Activated CD8-positive, alpha-beta memory T cell treated with anti-CD3 and anti-CD28 coated beads for 36 hours (primary cell): ENCODE measurements at regions not wholly inside any gene's neighbourhood (a gene's known extent, or its start where the extent isn't known, plus 50 kb on each side); places are given as distances from the start of the nearest gene placed in this dataset.
"Not testable (repeated sequence)": the region's sequence is repeated elsewhere in the genome, so short reads cannot be mapped to it uniquely, and the experiment has no call there.

Source experiments
- CTCF ChIA-PET: fragments of 350-600 bp; sonication (Branson Sonifier 250); formaldehyde crosslinking; loops from one replicate; lab custom pipeline; 2021; ENCODE audit warnings: antibody characterized with exemption; lab: Charles Lee
- POLR2A ChIA-PET: fragments of 350-600 bp; sonication (Branson Sonifier 250); formaldehyde crosslinking; loops from one replicate; lab custom pipeline; 2021; ENCODE audit warnings: antibody characterized with exemption; lab: Charles Lee

- CTCF ChIA-PET: no interaction called here
- POLR2A ChIA-PET: no interaction called here
Observed at GRCh38 chr5:85921590-85921989, 696.2 kb upstream of the COX7C start.

GRCh38 chr5:85927632-85928031, 690.1 kb upstream of the COX7C start:
- CTCF ChIA-PET: no interaction called here
- POLR2A ChIA-PET: no interaction called here

- POLR2A ChIA-PET: no interaction called here
- CTCF ChIA-PET: no interaction called here
Observed at GRCh38 chr5:85929713-85930112, 688.0 kb upstream of the COX7C start.

- CTCF ChIA-PET: no interaction called here
- POLR2A ChIA-PET: no interaction called here
Observed at GRCh38 chr5:85931220-85931619, 686.5 kb upstream of the COX7C start.

GRCh38 chr5:85938201-85938600, 679.5 kb upstream of the COX7C start:
- POLR2A ChIA-PET: no interaction called here
- CTCF ChIA-PET: no interaction called here

- POLR2A ChIA-PET: no interaction called here
Observed at GRCh38 chr5:85951707-85952210, 666.0 kb upstream of the COX7C start.

GRCh38 chr5:85952680-85953079, 665.1 kb upstream of the COX7C start:
- ChIA-PET POLR2A (no interaction called here), CTCF (no interaction called here)

More at GRCh38 chr5:85951707-85952210, 666.0 kb upstream of the COX7C start:
- CTCF ChIA-PET: no interaction called here

GRCh38 chr5:85967681-85968080, 650.1 kb upstream of the COX7C start:
- ChIA-PET CTCF (no interaction called here), POLR2A (no interaction called here)

- POLR2A ChIA-PET: no interaction called here
- CTCF ChIA-PET: no interaction called here
Observed at GRCh38 chr5:85972539-85972938, 645.2 kb upstream of the COX7C start.

GRCh38 chr5:85985167-85985566, 632.6 kb upstream of the COX7C start:
- POLR2A ChIA-PET: no interaction called here
- CTCF ChIA-PET: no interaction called here

- ChIA-PET CTCF (no interaction called here), POLR2A (no interaction called here)
Observed at GRCh38 chr5:85990998-85991397, 626.7 kb upstream of the COX7C start.

- POLR2A ChIA-PET, CTCF ChIA-PET: not testable (repeated sequence)
Observed at GRCh38 chr5:85994653-85995052, 623.1 kb upstream of the COX7C start.

- POLR2A ChIA-PET: no interaction called here
- CTCF ChIA-PET: no interaction called here
Observed at GRCh38 chr5:85998656-85999055, 619.1 kb upstream of the COX7C start.

- ChIA-PET POLR2A (no interaction called here), CTCF (no interaction called here)
Observed at GRCh38 chr5:86008293-86008692, 609.4 kb upstream of the COX7C start.

- ChIA-PET CTCF (no interaction called here), POLR2A (no interaction called here)
Observed at GRCh38 chr5:86008704-86009103, 609.0 kb upstream of the COX7C start.

GRCh38 chr5:86011937-86012336, 605.8 kb upstream of the COX7C start:
- POLR2A ChIA-PET: no interaction called here

GRCh38 chr5:86029308-86029707, 588.4 kb upstream of the COX7C start:
- CTCF ChIA-PET: no interaction called here
- POLR2A ChIA-PET: no interaction called here

More at GRCh38 chr5:86011937-86012336, 605.8 kb upstream of the COX7C start:
- CTCF ChIA-PET: no interaction called here

GRCh38 chr5:86030753-86031152, 587.0 kb upstream of the COX7C start:
- CTCF ChIA-PET: no interaction called here
- POLR2A ChIA-PET: no interaction called here

- CTCF ChIA-PET: no interaction called here
Observed at GRCh38 chr5:86038566-86038965, 579.2 kb upstream of the COX7C start.

GRCh38 chr5:86039351-86039750, 578.4 kb upstream of the COX7C start:
- CTCF ChIA-PET: no interaction called here

More at GRCh38 chr5:86038566-86038965, 579.2 kb upstream of the COX7C start:
- POLR2A ChIA-PET: no interaction called here

GRCh38 chr5:86070719-86071118, 547.0 kb upstream of the COX7C start:
- ChIA-PET POLR2A (no interaction called here), CTCF (no interaction called here)

More at GRCh38 chr5:86039351-86039750, 578.4 kb upstream of the COX7C start:
- POLR2A ChIA-PET: no interaction called here

- ChIA-PET POLR2A (no interaction called here), CTCF (no interaction called here)
Observed at GRCh38 chr5:86074297-86074696, 543.4 kb upstream of the COX7C start.
